Posterior cingulate gyrus (tissue), 11 donors: ENCODE measurements at regions not wholly inside any gene's neighbourhood (a gene's known extent, or its start where the extent isn't known, plus 50 kb on each side); places are given as distances from the start of the nearest gene placed in this dataset.
A peak's percentile ranks its signal among the peaks of the same experiment; 100 is the strongest.

Experiments
- DNase-seq, 10 donors: peaks; one replicate each; pipeline versions ENCODE4 v3.0.0 to v3.0.0-alpha.2; 2020 to 2021; ENCODE audit warnings: mixed read lengths in 3 of 10
- intact Hi-C: fragments of 100-400 bp; cut with DNase I; formaldehyde crosslinking; loops from one replicate; pipeline ENCODE4 v1.15.1; 2023

GRCh38 chr4:187795737-187796136 lies 199.8 kb upstream of the ZFP42 start:
- no peak for DNase-seq
- intact Hi-C loops = no loop called here

- no peak for DNase-seq
- intact Hi-C loops = no loop called here
These were observed 197.2 kb upstream of the ZFP42 start for GRCh38 chr4:187798385-187798784.

- intact Hi-C loops = no loop called here
- DNase-seq = no peak
These were observed 195.8 kb upstream of the ZFP42 start for GRCh38 chr4:187799735-187800134.

GRCh38 chr4:187811591-187811990 lies 184.0 kb upstream of the ZFP42 start:
- no peak for DNase-seq
- intact Hi-C loops = no loop called here

- DNase-seq = peak in 3 of 10 donors; percentile 48 to 68 (median 49)
- intact Hi-C loops = no loop called here
These were observed 180.7 kb upstream of the ZFP42 start for GRCh38 chr4:187814737-187815465.

GRCh38 chr4:187826725-187827124 lies 168.8 kb upstream of the ZFP42 start:
- DNase-seq = no peak
- intact Hi-C loops = no loop called here

- DNase-seq = no peak
- intact Hi-C loops = no loop called here
These were observed 167.9 kb upstream of the ZFP42 start for GRCh38 chr4:187827631-187828030.

- intact Hi-C loops = no loop called here
- no peak for DNase-seq
These were observed 155.8 kb upstream of the ZFP42 start for GRCh38 chr4:187839765-187840164.

- intact Hi-C loops = no loop called here
- no peak for DNase-seq
These were observed 154.8 kb upstream of the ZFP42 start for GRCh38 chr4:187840814-187841213.

- DNase-seq = no peak
- intact Hi-C loops = no loop called here
These were observed 145.9 kb upstream of the ZFP42 start for GRCh38 chr4:187849556-187850225.

- intact Hi-C loops = no loop called here
These were observed 129.7 kb upstream of the ZFP42 start for GRCh38 chr4:187865914-187866313.

GRCh38 chr4:187883049-187883448 lies 112.5 kb upstream of the ZFP42 start:
- no peak for DNase-seq
- intact Hi-C loops = no loop called here

More at GRCh38 chr4:187865914-187866313, 129.7 kb upstream of the ZFP42 start:
- no peak for DNase-seq

- DNase-seq = no peak
- intact Hi-C loops = no loop called here
These were observed 111.6 kb upstream of the ZFP42 start for GRCh38 chr4:187883836-187884475.

- DNase-seq = no peak
- intact Hi-C loops = no loop called here
These were observed 107.7 kb upstream of the ZFP42 start for GRCh38 chr4:187887906-187888305.

GRCh38 chr4:187889651-187890050 lies 105.9 kb upstream of the ZFP42 start:
- DNase-seq = no peak
- intact Hi-C loops = no loop called here

GRCh38 chr4:187893418-187893817 lies 102.2 kb upstream of the ZFP42 start:
- no peak for DNase-seq
- intact Hi-C loops = no loop called here

GRCh38 chr4:187903106-187903505 lies 92.5 kb upstream of the ZFP42 start:
- intact Hi-C loops = no loop called here
- no peak for DNase-seq

- intact Hi-C loops = no loop called here
These were observed 91.9 kb upstream of the ZFP42 start for GRCh38 chr4:187903700-187904099.

GRCh38 chr4:187908079-187908561 lies 87.5 kb upstream of the ZFP42 start:
- intact Hi-C loops = no loop called here
- DNase-seq = peak in 3 of 10 donors; percentile 22 to 72 (median 26)

More at GRCh38 chr4:187903700-187904099, 91.9 kb upstream of the ZFP42 start:
- DNase-seq = no peak

- DNase-seq = no peak
- intact Hi-C loops = no loop called here
These were observed 86.8 kb upstream of the ZFP42 start for GRCh38 chr4:187908731-187909130.

GRCh38 chr4:187910741-187911140 lies 84.8 kb upstream of the ZFP42 start:
- no peak for DNase-seq
- intact Hi-C loops = no loop called here
